HG03432 (cell line): ENCODE measurements at regions not wholly inside any gene's neighbourhood (a gene's known extent, or its start where the extent isn't known, plus 50 kb on each side); places are given as distances from the start of the nearest gene placed in this dataset.

Source experiments
- ATAC-seq: cut with Tn5 transposase; IDR thresholded peaks from one replicate; pipeline ENCODE4 v1.9.1; 2021; ENCODE audit warnings: mild to moderate bottlenecking, moderate library complexity; ENCODE audit not compliant: unreplicated experiment

- no peak for ATAC-seq
Measured at GRCh38 chr7:98679741-98680140, 62.7 kb downstream of the NPTX2 start.

- ATAC-seq, result no peak
Measured at GRCh38 chr7:98681511-98681910, 64.4 kb downstream of the NPTX2 start.

DNA sequence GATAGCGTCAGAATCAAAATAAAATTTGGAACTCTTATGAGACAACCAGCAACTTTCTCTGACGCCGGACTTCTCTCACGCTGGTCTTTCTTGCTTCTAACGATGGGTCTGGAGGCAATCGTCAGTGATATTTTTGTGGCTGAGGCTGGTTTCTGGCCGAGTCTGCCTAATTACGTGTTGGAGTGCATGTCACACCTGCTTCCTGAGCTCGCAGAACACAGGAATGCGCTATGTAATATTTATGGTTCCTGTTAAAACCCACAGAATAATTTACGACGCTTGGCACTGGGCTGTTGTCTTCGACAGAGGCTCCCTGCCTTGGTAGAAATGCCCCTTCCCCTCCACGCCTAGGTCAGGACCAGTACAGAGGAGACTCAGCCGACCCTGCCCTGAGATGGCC lies 64.9 kb downstream of the NPTX2 start:
- ATAC-seq, result no peak

GRCh38 chr7:98683514-98683913 lies 66.4 kb downstream of the NPTX2 start:
- ATAC-seq, result no peak

GRCh38 chr7:98685541-98685940 lies 68.5 kb downstream of the NPTX2 start:
- no peak for ATAC-seq

DNA sequence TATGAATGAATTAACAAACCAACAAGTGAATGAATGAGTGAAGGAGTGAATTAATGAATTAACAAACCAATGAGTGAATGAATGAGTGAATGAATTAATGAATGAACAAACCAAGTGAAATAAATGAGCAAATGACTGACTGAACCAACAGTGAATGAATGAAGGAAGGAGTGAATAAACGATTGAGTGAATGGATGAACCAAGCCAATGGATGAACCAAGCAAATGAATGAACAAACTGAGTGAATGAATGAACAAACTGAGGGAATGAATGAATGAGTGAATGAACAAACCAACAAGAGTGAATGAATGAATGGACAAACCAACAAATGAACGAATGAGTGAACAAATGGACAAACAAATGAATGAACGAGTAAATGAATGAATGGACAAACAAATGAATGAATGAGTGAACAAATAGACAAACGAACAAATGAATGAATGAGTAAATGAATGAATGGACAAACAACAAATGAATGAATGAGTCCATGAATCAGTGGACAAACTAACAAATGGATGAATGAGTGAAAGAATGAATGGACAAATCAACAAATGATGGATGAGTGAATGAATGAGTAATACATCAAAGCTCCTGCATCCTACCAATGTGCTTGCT lies 69.5 kb downstream of the NPTX2 start:
- no peak for ATAC-seq

- ATAC-seq, result no peak
Measured at GRCh38 chr7:98687111-98687751, 70.1 kb downstream of the NPTX2 start.

- no peak for ATAC-seq
Measured at GRCh38 chr7:98691619-98692018, 74.5 kb downstream of the NPTX2 start.

DNA sequence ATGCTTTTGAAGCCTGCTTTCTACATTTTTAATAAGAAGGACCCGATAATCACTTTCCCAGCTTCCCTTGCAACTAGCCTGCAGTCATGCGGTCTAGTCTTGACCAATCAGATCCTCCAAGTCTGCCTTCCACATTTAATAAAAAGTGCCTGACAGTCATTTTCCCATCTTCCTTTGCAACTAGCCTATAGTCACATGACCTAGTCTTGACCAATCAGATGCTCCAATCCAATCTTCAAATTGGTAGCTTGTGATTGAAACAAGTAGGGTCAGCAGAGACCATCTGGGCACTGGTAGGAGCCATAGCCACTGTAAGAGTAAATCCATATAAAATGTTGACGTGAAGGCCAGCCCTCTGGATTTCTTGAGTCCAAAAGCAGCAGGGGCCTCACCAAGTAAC lies 80.0 kb downstream of the NPTX2 start:
- ATAC-seq, result no peak

DNA sequence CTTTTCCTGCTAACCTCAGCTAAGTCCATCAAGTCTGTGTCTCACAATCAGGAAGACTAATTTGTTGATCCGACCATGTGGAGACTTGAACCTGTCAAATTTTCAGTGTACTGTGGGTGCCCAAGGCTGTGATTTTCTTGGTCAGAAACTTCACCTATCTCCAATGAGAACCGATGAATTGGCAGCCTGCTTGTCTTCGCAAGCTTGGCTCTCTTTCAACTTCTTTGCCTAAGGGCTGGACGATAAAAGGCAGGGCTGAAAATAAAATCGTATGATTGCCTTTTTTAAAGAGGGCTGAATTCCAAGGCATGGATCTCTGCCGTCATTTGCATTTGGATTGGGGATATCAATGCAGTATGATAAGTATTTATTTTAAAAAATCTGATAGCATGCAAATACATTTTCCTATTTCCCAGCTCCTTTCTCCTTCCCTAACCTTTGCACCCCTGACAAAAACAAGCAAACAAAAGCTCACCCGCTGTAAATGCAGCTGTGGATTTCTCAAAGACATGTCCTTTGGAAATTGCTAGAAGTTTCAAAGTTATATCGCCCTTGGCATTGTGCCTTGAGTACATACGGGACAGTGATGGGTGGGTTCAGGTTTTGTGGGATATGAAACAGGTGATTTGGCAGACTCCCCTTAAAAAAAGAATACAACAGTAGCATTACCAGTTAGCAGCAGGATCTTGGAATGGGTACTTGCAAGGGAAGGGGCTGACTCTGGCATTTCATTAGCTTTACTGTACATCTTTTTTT lies 80.6 kb downstream of the NPTX2 start:
- ATAC-seq, result no peak

DNA sequence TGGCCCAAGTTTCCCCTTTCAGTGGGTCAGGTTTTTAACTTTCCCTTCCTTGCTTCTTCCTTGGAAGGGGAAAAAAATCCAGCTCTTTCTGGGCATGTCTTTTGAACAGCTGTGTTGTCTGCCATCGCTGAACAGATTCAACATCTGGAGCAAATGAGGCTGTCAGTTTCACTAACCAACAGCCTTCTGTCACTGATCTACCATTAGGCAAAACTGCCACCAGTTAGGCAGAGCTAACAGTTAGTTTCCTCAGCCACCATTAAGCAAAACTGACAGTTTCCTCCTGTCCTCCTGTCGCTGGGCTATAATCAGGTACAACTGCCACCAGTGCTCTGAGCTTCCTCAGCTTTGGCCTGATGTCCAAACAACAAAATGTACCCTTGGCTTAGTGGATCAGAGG lies 81.9 kb downstream of the NPTX2 start:
- ATAC-seq, result no peak

DNA sequence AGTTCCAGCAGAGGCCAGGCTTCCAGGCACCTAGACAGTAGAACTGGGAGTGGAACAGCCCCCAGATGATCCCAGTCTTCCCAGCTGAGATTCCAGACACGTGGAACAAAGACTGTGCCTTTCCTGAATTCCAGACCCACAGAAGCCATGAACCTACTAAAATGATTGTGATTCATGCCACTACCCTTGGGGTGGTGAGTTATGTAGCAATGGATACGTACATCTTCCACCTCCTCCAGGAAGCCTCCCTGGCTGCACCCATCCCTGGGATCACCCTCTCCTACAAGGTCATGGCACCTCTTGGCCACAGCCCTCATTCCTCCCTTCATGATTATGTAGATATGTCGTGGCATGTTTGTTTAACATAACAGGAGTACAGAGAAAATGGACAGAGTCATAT lies 83.4 kb downstream of the NPTX2 start:
- no peak for ATAC-seq

GRCh38 chr7:98701372-98701771 lies 84.3 kb downstream of the NPTX2 start:
- ATAC-seq, result no peak

DNA sequence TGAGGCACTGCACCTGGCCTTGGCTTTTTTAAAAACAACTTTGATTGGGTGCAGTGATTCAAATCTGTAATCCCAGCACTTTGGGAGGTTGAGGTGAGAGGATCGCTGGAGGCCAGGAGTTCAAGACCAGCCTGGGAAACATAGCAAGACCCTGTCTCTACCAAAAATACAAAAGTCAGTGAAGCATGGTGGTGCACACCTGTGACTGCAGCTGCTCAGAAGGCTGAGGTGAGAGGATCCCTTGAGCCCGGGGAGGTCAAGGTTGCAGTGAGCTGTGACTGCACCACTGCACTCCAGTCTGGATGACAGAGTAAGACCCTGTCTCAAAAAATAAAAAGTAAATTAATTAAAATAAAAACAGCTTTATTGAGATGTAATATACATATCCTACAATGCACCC lies 84.9 kb downstream of the NPTX2 start:
- ATAC-seq, result no peak

- ATAC-seq, result no peak
Measured at GRCh38 chr7:98703916-98704315, 86.8 kb downstream of the NPTX2 start.

DNA sequence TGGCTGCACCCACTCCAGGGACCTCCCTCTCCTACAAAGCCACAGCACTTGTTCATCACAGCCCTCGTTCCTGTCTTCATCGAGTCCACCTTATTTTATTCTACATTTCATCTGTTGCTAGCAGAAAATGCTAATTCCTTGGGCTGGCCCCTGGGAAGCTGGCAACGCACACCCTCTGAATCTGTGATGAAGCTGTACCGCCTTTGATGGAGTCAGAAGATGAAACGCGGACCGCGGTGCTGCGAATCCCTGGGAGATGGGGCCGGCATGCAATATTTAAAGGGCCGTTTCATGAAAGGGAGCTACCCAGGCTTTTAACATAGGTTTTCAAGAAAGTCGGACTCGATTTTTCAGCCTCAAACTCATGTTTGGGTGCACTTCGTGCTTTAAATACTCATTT lies 88.5 kb downstream of the NPTX2 start:
- ATAC-seq, result no peak

DNA sequence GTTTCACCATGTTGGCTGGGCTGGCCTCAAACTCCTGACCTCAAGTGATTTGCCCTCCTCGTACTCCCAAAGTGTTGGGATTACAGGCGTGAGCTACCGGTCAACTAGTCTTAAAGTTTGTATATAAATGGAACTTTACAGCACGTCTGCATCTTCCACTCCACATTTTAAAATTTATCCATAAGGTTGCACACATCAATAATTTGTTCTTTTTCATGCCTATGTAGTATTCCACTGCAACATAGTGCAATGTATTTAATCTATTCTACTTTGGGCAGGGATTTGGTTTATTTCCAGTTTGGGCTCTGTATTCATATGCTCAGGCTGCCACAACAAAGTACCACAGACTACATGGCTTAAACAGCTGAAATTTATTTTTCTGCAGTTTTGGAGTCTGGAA lies 90.0 kb downstream of the NPTX2 start:
- no peak for ATAC-seq

GRCh38 chr7:98711945-98712344 lies 94.9 kb downstream of the NPTX2 start:
- no peak for ATAC-seq

GRCh38 chr7:98713165-98713810 lies 96.2 kb downstream of the NPTX2 start:
- ATAC-seq, result no peak

- ATAC-seq, result no peak
Measured at GRCh38 chr7:98719396-98719795, 102.3 kb downstream of the NPTX2 start.

- ATAC-seq, result no peak
Measured at GRCh38 chr7:98722402-98722801, 105.3 kb downstream of the NPTX2 start.

- no peak for ATAC-seq
Measured at GRCh38 chr7:98724591-98724990, 107.5 kb downstream of the NPTX2 start.
